GM12891 (cell line): ENCODE measurements at regions not wholly inside any gene's neighbourhood (a gene's known extent, or its start where the extent isn't known, plus 50 kb on each side); places are given as distances from the start of the nearest gene placed in this dataset.

Experiments used
- DNase-seq: peaks from one replicate; pipeline ENCODE4 v3.0.0; 2011; ENCODE audit warnings: low spot score; ENCODE audit not compliant: insufficient read length
- FAIRE-seq: peaks from 2 replicates; lab custom pipeline; 2011; peaks lifted over from hg19 to GRCh38; lab: Jason Lieb, UNC
- PAX5 ChIP-seq: IDR thresholded peaks from 2 replicates; pipeline ENCODE4 v1.6.1; 2011; ENCODE audit warnings: low read length, moderate library complexity, mild to moderate bottlenecking; ENCODE audit not compliant: insufficient read depth, severe bottlenecking
- POLR2A ChIP-seq: IDR thresholded peaks from 2 replicates; pipeline ENCODE4 v1.6.1; 2011; ENCODE audit warnings: low read depth, low read length, control low read depth
- POLR2AphosphoS5 ChIP-seq: IDR thresholded peaks from 2 replicates; pipeline ENCODE4 v1.6.1; 2011; ENCODE audit warnings: low read depth, low read length, control low read depth
- POU2F2 ChIP-seq: IDR thresholded peaks from 2 replicates; pipeline ENCODE4 v1.6.1; 2011; ENCODE audit warnings: low read depth, mild to moderate bottlenecking, control low read depth, low read length, moderate library complexity
- SPI1 ChIP-seq: IDR thresholded peaks from 2 replicates; pipeline ENCODE4 v1.6.1; 2011; ENCODE audit warnings: low read depth, low read length, control low read depth
- TAF1 ChIP-seq: IDR thresholded peaks from 2 replicates; pipeline ENCODE4 v1.6.1; 2011; ENCODE audit warnings: low read depth, low read length, control low read depth

DNA sequence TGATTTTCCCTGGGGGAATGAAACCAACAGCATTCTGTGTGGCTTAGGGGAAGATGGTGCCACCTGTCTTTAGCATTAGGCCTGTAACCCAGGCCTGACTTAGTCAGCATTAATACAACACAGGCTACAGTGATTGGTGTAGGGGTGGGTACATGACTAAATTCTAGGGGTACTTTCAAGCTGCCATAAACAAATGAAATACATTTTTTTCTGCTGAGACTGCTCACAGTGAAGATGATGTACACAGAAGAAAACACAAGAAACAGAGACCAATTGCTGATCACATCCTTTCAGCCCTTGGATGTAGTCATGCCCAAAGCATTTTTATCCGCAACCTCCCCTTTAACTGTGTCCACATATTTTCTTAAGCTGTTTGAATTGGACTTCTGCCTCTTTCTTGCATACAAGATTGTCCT, 527.2 kb downstream of the KCTD16 start:
- FAIRE-seq: no peak
- no peak for DNase-seq
- TF ChIP-seq POLR2A (no peak), POU2F2 (no peak), TAF1 (no peak), POLR2AphosphoS5 (no peak), SPI1 (no peak), PAX5 (no peak)

DNA sequence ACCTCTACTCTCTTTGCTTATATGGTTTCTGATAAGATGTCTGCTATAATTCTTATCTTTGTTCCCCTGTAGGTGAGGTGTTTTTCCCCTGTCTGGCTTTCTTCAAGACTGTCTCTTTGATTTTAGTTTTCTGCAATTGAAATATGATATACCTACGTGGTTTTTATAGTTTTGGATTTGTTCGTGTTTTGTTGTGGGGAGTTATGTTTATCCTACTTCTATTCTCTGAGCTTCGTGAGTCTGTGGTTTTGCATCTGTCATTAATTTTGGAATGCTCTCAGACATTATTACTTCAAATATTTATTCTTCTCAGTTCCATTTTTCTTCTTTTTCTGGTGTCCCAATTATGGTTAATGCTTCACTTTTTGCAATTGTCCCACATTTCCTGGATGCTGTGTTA, 521.3 kb downstream of the KCTD16 start:
- no peak for FAIRE-seq
- DNase-seq: no peak
- TF ChIP-seq POLR2A (no peak), POLR2AphosphoS5 (no peak), POU2F2 (no peak), PAX5 (no peak), TAF1 (no peak), SPI1 (no peak)

DNA sequence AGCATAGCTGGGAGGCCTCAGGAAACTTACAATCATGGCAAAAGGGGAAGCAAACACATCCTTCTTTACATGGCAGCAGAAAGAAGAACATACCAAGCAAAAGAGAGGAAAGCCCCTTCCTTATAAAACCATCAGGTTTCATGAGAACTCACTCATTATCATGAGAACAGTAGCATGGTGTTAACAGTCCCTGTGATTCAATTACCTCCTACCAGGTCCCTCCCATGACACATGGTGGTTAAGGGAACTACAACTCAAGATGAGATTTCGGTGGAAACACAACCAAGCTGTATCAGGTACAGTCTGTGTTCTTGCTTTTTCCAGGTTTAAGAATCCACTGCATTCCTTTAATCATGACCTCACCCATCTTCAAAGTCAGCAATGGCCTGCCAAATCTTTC, 514.2 kb downstream of the KCTD16 start:
- TF ChIP-seq PAX5 (no peak), POLR2A (no peak), SPI1 (no peak)
- no peak for DNase-seq
- FAIRE-seq: no peak

DNA sequence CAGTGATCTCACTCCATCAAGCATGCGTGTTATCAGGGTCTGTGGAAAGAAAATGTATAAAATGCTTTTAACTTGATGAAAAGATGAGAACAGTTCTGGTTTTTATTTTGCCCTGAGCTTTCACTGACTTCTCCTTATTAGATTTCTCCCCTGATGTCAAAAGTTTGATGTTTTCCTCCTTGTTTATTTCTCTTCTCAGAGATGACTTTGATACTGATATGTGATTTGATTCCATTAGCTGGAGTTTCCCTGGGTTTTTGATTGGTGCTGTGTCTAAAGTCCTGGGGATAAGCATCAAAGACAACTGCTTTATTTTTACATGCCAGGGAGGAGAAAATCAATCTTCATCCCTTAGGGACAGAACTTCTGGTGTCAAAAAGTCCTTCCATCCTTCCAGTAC, 510.0 kb downstream of the KCTD16 start:
- TF ChIP-seq TAF1: no peak
- DNase-seq: no peak
- FAIRE-seq: no peak

DNA sequence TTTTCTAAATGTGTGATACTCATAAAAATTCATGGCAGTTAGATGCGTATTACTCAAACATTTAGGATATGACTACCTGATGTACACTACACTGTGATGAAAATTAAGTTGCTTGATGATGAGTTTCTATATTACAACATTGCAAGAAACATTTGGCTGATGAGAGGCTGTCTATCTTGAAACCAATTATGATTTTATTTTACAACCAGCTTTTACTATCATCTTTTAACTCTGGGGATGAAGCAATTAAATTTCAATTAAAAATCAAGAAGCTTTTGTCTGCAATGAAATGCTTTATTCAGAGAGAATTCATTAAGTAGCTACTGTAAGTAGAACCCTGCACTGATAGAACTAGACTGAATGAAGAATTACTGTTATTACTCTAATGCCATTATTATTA, 500.4 kb downstream of the KCTD16 start:
- no peak for TF ChIP-seq POU2F2
- no peak for TF ChIP-seq POLR2AphosphoS5
- no peak for TF ChIP-seq POLR2A
- no peak for TF ChIP-seq TAF1
- TF ChIP-seq SPI1: no peak
- no peak for TF ChIP-seq PAX5
- DNase-seq (no peak), FAIRE-seq (no peak)

DNA sequence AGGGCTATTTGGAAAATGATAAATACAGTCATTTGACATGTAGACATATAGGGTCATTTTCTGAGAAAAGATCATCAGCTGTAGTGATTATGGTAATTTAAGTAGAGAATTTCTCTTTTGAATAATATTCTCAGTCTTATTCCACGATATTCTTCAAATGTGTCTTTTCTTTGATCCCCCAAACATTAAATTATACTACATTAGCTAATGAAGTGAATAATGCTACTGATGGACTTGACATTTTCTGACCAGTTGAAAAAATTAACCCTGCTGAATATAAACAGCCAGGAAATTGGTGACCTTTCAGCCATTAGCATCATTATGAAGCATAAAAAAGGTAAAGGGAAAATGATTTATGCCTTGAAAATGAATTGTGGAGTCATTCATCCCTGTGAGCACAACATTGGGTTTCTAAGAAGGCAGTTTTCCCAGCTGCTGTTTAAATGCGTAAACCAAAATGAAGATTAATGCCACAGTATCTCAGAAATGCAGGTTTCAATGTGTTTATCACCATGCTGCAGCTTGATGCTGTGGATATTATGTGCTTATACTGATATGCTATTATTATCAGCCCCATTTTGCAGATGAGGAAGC, 489.1 kb downstream of the KCTD16 start:
- TF ChIP-seq POLR2AphosphoS5: no peak
- TF ChIP-seq TAF1: no peak
- no peak for TF ChIP-seq PAX5
- no peak for TF ChIP-seq POLR2A
- DNase-seq (no peak), FAIRE-seq (no peak)

DNA sequence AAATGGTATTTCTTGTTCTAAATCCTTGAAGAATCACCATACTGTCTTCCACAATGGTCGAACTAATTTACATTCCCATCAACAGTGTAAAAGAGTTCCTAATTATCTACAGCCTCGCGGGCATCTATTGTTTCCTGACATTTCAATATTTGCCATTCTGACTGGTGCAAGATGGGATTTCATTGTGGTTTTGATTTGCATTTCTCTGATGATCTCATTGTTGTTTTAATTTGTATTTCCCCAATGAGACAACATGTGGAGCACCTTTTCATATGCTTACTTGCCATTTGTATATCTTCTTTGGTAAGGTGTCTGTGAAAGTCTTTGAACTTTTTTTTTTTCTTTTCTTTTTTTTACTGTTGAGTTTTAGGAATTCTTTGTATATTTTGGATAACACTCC, 473.6 kb downstream of the KCTD16 start:
- DNase-seq (no peak), FAIRE-seq (no peak)
- no peak for TF ChIP-seq SPI1

DNA sequence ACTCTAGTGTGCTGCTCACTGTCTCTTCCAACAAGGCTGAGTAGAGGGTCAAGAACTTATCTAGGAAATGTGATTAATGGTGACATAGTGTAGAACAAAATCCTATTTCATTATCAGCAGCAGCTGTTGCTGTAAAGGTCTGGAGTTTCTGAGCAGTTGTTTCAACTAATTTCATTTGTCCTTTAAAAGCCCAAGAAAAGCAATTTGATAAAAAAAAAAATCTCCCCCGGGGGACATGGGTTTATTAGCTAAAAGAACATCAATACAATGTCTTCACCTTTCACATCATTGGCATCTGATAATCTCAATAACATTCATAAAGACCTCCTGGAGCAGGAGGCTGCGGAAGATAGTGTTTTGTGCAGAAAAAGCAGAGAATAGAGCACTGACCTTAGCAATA, 468.1 kb downstream of the KCTD16 start:
- FAIRE-seq (no peak), DNase-seq (no peak)

DNA sequence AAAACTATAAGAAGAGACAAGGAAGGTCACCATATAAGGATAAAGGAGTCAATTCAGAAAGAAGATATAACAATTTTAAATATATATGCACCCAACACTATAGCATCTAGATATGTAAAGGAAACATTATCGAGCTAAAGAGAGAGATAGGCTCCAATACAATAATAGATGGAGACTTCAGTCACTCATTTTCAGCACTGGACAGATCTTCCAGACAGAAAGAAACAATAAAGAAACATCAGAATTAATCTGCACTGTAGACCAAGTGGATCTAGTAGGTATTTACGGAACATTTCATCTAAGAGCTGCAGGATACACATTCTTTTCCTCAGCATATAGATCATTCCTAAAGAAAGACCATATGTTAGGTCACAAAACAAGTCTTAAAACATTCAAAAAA, 463.5 kb downstream of the KCTD16 start:
- DNase-seq: no peak
- no peak for FAIRE-seq
- no peak for TF ChIP-seq PAX5
- TF ChIP-seq POU2F2: no peak
- TF ChIP-seq POLR2A: no peak
- no peak for TF ChIP-seq POLR2AphosphoS5
- TF ChIP-seq TAF1: no peak

More for the DNA sequence above, 468.1 kb downstream of the KCTD16 start:
- TF ChIP-seq SPI1: no peak
- no peak for TF ChIP-seq TAF1
- no peak for TF ChIP-seq POU2F2
- no peak for TF ChIP-seq POLR2AphosphoS5
- no peak for TF ChIP-seq POLR2A
- TF ChIP-seq PAX5: no peak

DNA sequence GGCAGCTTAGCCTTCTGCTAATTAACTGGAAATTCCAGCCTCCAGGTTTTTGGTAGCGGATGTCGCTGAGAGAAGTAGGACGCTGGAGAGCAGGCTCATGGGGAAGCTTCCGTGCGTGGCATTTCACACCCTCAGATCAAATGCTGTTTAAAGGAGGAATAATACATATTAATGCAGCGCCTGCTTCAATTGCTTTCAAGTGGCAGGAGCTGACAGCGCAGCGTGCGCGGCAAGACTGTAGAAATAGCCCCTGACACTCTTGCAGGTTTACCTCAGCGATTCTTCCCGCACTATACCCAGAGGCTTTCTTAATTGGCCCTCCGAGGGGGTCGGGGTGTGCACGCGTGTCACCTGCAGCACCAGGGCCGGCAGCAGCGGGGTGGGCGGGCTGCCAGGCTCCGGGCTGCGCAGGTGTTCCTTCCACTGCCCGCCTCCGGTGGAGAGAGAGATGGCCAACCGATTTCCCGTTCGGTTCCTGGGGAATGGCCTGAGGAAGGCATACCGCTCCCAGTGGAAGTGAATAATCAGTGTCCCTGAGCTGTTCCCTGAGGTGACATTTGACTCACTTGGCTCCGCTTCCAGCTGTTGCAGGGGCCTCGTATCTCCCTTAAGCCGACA, 427.9 kb downstream of the KCTD16 start:
- TF ChIP-seq PAX5: no peak
- no peak for TF ChIP-seq SPI1
- TF ChIP-seq TAF1: no peak
- TF ChIP-seq POLR2AphosphoS5: no peak
- DNase-seq (no peak), FAIRE-seq (no peak)

DNA sequence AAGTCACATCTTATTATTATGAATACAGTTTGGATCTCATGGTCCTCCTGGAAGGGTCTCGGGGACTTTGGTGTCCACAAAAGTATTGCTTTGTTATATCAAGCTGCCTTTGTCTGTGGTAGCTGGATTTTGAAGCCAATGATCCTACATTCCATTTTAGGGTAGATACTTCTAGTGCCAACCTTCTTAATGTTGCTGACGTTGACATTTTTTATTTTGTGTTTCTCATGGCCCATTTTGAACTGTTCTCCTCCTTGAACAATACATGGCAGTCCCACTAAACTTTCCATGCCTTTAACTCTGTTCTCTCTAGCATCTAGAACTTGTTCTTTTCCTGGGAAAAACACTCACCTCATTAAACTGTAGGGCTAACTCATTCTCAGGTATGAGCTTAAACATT, 425.8 kb downstream of the KCTD16 start:
- FAIRE-seq: no peak
- TF ChIP-seq SPI1: no peak

More for the DNA sequence above, 425.8 kb downstream of the KCTD16 start:
- DNase-seq: no peak
